ENCODE measurements at regions not wholly inside any gene's neighbourhood (a gene's known extent, or its start where the extent isn't known, plus 50 kb on each side); places are given as distances from the start of the nearest gene placed in this dataset.
A peak's percentile ranks its signal among the peaks of the same experiment; 100 is the strongest.

GRCh38 chr9:99401680-99402504 lies 179.8 kb downstream of the SEC61B start:
- peak; percentile 30 for DNase-seq

- no peak for DNase-seq
These were observed 181.3 kb downstream of the SEC61B start for GRCh38 chr9:99403371-99403770.

- no peak for DNase-seq
These were observed 183.3 kb downstream of the SEC61B start for GRCh38 chr9:99405359-99405758.

GRCh38 chr9:99406939-99407338 lies 184.9 kb downstream of the SEC61B start:
- no peak for DNase-seq

- DNase-seq: peak; percentile 54
These were observed 189.0 kb downstream of the SEC61B start for GRCh38 chr9:99411068-99411467.

GRCh38 chr9:99411479-99412115 lies 189.5 kb downstream of the SEC61B start:
- no peak for DNase-seq

GRCh38 chr9:99412606-99413005 lies 190.5 kb downstream of the SEC61B start:
- DNase-seq: no peak

GRCh38 chr9:99414321-99414720 lies 192.2 kb downstream of the SEC61B start:
- DNase-seq: peak; percentile 48

- no peak for DNase-seq
These were observed 193.5 kb downstream of the SEC61B start for GRCh38 chr9:99415606-99416005.

- peak; percentile 47 for DNase-seq
These were observed 193.9 kb downstream of the SEC61B start for GRCh38 chr9:99416007-99416406.

- peak; percentile 49 for DNase-seq
These were observed 197.0 kb downstream of the SEC61B start for GRCh38 chr9:99419070-99419469.

- DNase-seq: no peak
These were observed 199.3 kb downstream of the SEC61B start for GRCh38 chr9:99421369-99421768.

GRCh38 chr9:99425124-99425523 lies 203.0 kb downstream of the SEC61B start:
- no peak for DNase-seq

- no peak for DNase-seq
These were observed 204.1 kb downstream of the SEC61B start for GRCh38 chr9:99425923-99426842.

- no peak for DNase-seq
These were observed 205.2 kb downstream of the SEC61B start for GRCh38 chr9:99427260-99427659.

GRCh38 chr9:99430301-99430700 lies 208.2 kb downstream of the SEC61B start:
- DNase-seq: peak; percentile 54

- peak; percentile 74 for DNase-seq
These were observed 209.0 kb downstream of the SEC61B start for GRCh38 chr9:99431103-99431502.

GRCh38 chr9:99432075-99432474 lies 210.0 kb downstream of the SEC61B start:
- no peak for DNase-seq

GRCh38 chr9:99433095-99433494 lies 211.0 kb downstream of the SEC61B start:
- DNase-seq: no peak

- peak; percentile 92 for DNase-seq
These were observed 211.5 kb downstream of the SEC61B start for GRCh38 chr9:99433555-99433954.

- peak; percentile 22 for DNase-seq
These were observed 214.5 kb downstream of the SEC61B start for GRCh38 chr9:99436616-99437015.

GRCh38 chr9:99437145-99437544 lies 215.1 kb downstream of the SEC61B start:
- no peak for DNase-seq

- no peak for DNase-seq
These were observed 216.5 kb downstream of the SEC61B start for GRCh38 chr9:99438596-99438995.
